Cardiac septum (tissue), 1 donor: ENCODE measurements at regions not wholly inside any gene's neighbourhood (a gene's known extent, or its start where the extent isn't known, plus 50 kb on each side); places are given as distances from the start of the nearest gene placed in this dataset.

Experiments
- DNase-seq: peaks from one replicate; pipeline ENCODE4 v3.0.0-alpha.2; 2020; ENCODE audit warnings: low spot score
- intact Hi-C: fragments of 100-400 bp; cut with DNase I; formaldehyde crosslinking; loops from one replicate; pipeline ENCODE4 v1.14.0; 2022
- donor health status: DM: no; HTN: no; CAD: no.

- intact Hi-C loops: no loop called here
- no peak for DNase-seq
Observed at GRCh38 chr15:70480196-70480856, 283.0 kb downstream of the UACA start.

GRCh38 chr15:70479785-70480184 lies 283.6 kb downstream of the UACA start:
- DNase-seq: no peak
- intact Hi-C loops: loop anchor here (10.0 kb wide), 1 partner anchor 385 kb away; the partner anchor contains the start of gene TLE3

- no peak for DNase-seq
- intact Hi-C loops: loop anchor here (10.0 kb wide), 1 partner anchor 384 kb away; the partner anchor contains the start of gene TLE3
Observed at GRCh38 chr15:70479056-70479455, 284.3 kb downstream of the UACA start.

- no peak for DNase-seq
- intact Hi-C loops: loop anchor here (10.0 kb wide), 1 partner anchor 384 kb away; the partner anchor contains the start of gene TLE3
Observed at GRCh38 chr15:70478251-70478990, 284.9 kb downstream of the UACA start.

- no peak for DNase-seq
- intact Hi-C loops: loop anchor here (10.0 kb wide), 1 partner anchor 383 kb away; the partner anchor contains the start of gene TLE3
Observed at GRCh38 chr15:70477750-70478250, 285.6 kb downstream of the UACA start.

GRCh38 chr15:70476441-70476840 lies 286.9 kb downstream of the UACA start:
- DNase-seq: no peak
- intact Hi-C loops: loop anchor here (10.0 kb wide), 1 partner anchor 382 kb away; the partner anchor contains the start of gene TLE3

- intact Hi-C loops: loop anchor here (10.0 kb wide), 1 partner anchor 381 kb away; the partner anchor contains the start of gene TLE3
- DNase-seq: no peak
Observed at GRCh38 chr15:70475921-70476320, 287.4 kb downstream of the UACA start.

- no peak for DNase-seq
- intact Hi-C loops: loop anchor here (10.0 kb wide), 1 partner anchor 381 kb away; the partner anchor contains the start of gene TLE3
Observed at GRCh38 chr15:70475407-70475781, 288.0 kb downstream of the UACA start.

GRCh38 chr15:70474471-70475406 lies 288.6 kb downstream of the UACA start:
- DNase-seq: peak; percentile 88
- intact Hi-C loops: loop anchor here (5.0 to 10.0 kb wide), 2 partner anchors 207 to 380 kb away; partner anchors contain the start of gene TLE3

GRCh38 chr15:70473581-70474370 lies 289.6 kb downstream of the UACA start:
- DNase-seq: no peak
- intact Hi-C loops: loop anchor here (5.0 to 10.0 kb wide), 2 partner anchors 206 to 379 kb away; partner anchors contain the start of gene TLE3

- no peak for DNase-seq
- intact Hi-C loops: loop anchor here (5.0 to 10.0 kb wide), 2 partner anchors 204 to 377 kb away; partner anchors contain the start of gene TLE3
Observed at GRCh38 chr15:70471517-70471916, 291.8 kb downstream of the UACA start.

- DNase-seq: no peak
- intact Hi-C loops: loop anchor here (5.0 to 10.0 kb wide), 2 partner anchors 203 to 376 kb away; partner anchors contain the start of gene TLE3
Observed at GRCh38 chr15:70470556-70471191, 292.7 kb downstream of the UACA start.

- DNase-seq: no peak
- intact Hi-C loops: loop anchor here (5.0 to 10.0 kb wide), 4 partner anchors 203 to 895 kb away; partner anchors contain the start of gene TLE3
Observed at GRCh38 chr15:70469651-70470555, 293.5 kb downstream of the UACA start.

- no peak for DNase-seq
- intact Hi-C loops: loop anchor here (10.0 kb wide), 2 partner anchors 744 to 894 kb away; no protein-coding TSS in a partner anchor
Observed at GRCh38 chr15:70469182-70469581, 294.2 kb downstream of the UACA start.

- no peak for DNase-seq
- intact Hi-C loops: loop anchor here (10.0 kb wide), 2 partner anchors 742 to 892 kb away; no protein-coding TSS in a partner anchor
Observed at GRCh38 chr15:70466895-70467529, 296.3 kb downstream of the UACA start.

GRCh38 chr15:70466305-70466704 lies 297.1 kb downstream of the UACA start:
- intact Hi-C loops: loop anchor here (10.0 kb wide), 2 partner anchors 742 to 892 kb away; no protein-coding TSS in a partner anchor
- no peak for DNase-seq
